ENCODE measurements at regions not wholly inside any gene's neighbourhood (a gene's known extent, or its start where the extent isn't known, plus 50 kb on each side); places are given as distances from the start of the nearest gene placed in this dataset.
"Not testable (repeated sequence)": the region's sequence is repeated elsewhere in the genome, so short reads cannot be mapped to it uniquely, and the experiment has no call there.

GRCh38 chr5:110925398-110925797 lies 146.1 kb upstream of the TSLP start:
- DNase-seq: no peak

GRCh38 chr5:110925916-110926315 lies 145.6 kb upstream of the TSLP start:
- DNase-seq: no peak

GRCh38 chr5:110932755-110933488 lies 138.6 kb upstream of the TSLP start:
- DNase-seq: no peak

- DNase-seq: no peak
Measured at GRCh38 chr5:110940136-110940535, 131.4 kb upstream of the TSLP start.

GRCh38 chr5:110945874-110946436 lies 125.6 kb upstream of the TSLP start:
- DNase-seq: no peak

GRCh38 chr5:110951373-110951791 lies 120.1 kb upstream of the TSLP start:
- no peak for DNase-seq

- DNase-seq: peak; percentile 19
Measured at GRCh38 chr5:110956280-110956912, 115.1 kb upstream of the TSLP start.

- no peak for DNase-seq
Measured at GRCh38 chr5:110956913-110957813, 114.3 kb upstream of the TSLP start.

GRCh38 chr5:110957934-110958333 lies 113.6 kb upstream of the TSLP start:
- no peak for DNase-seq

- DNase-seq: no peak
Measured at GRCh38 chr5:110963495-110963894, 108.0 kb upstream of the TSLP start.

GRCh38 chr5:110965773-110966581 lies 105.5 kb upstream of the TSLP start:
- DNase-seq: no peak

- no peak for DNase-seq
Measured at GRCh38 chr5:110968246-110969005, 103.1 kb upstream of the TSLP start.

- no peak for DNase-seq
Measured at GRCh38 chr5:110969502-110969901, 102.0 kb upstream of the TSLP start.

GRCh38 chr5:110973510-110973909 lies 98.0 kb upstream of the TSLP start:
- no peak for DNase-seq

GRCh38 chr5:110977915-110978314 lies 93.6 kb upstream of the TSLP start:
- no peak for DNase-seq

- not testable (repeated sequence) for DNase-seq
Measured at GRCh38 chr5:110985882-110986281, 85.6 kb upstream of the TSLP start.

- not testable (repeated sequence) for DNase-seq
Measured at GRCh38 chr5:110987573-110987972, 83.9 kb upstream of the TSLP start.

- DNase-seq: no peak
Measured at GRCh38 chr5:110996742-110997141, 74.8 kb upstream of the TSLP start.

GRCh38 chr5:111002036-111002435 lies 69.5 kb upstream of the TSLP start:
- DNase-seq: no peak

GRCh38 chr5:111003623-111004022 lies 67.9 kb upstream of the TSLP start:
- DNase-seq: no peak

- no peak for DNase-seq
Measured at GRCh38 chr5:111004291-111004690, 67.2 kb upstream of the TSLP start.

- DNase-seq: no peak
Measured at GRCh38 chr5:111010783-111011182, 60.7 kb upstream of the TSLP start.

Measured in DMS79 treated with DMSO at 0.1 percent for 48 hours (cell line).